ENCODE measurements at regions not wholly inside any gene's neighbourhood (a gene's known extent, or its start where the extent isn't known, plus 50 kb on each side); places are given as distances from the start of the nearest gene placed in this dataset.

DNA sequence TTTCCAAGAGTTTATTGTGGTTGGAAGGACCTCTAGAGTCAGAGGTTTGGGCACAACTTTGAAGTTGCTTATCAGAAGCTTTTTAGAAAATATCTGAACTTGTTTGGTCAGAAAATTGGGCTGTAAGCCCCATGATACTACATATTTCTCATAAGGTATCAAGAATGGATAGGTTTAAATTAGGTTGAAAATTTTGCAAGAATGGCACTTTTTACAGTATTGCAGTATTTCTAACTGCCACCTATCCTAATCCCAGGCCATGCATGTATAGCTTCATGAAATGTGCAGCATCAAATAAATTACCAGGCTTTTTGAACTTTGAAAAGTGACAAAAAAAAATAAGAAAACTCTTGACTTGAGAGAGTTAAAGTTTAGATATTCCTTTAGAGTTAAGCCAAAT is 367.2 kb downstream of the FIGN start:
- no peak for DNase-seq (ENCODE audit: low spot score)

DNA sequence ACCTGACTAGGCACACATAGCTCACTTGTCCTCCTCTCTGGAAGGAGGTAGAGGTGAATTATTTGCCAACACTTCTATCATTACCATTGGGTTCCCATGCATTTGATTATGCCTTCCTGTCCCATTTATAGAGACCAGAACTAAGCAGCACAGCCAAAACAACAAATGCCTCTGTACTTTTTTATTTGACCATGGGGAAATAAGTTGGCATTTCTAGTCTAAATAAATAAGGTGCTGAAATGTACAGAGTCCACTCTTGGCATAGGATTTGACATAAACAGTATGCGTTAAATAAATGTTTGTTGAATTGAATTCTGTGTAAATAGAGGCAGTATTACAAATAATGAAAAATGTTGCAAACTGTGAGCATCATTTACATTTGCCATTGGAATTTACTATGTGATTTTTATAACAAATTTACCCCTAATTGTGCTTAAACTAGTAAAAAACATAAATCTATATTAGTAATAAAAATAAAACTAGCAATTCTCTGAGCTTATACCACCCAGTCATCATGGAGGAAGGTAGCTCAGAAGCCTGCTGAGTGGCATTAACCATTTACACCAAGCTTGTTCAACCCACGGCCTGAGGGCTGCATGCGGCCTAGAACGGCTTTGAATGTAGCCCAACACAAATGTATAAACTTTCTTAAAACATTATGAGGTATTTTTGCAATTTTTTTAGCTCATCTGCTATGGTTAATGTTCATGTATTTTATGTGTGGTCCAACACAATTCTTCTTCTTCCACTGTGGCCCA is 367.8 kb downstream of the FIGN start:
- DNase-seq (ENCODE audit: low spot score), result no peak

DNA sequence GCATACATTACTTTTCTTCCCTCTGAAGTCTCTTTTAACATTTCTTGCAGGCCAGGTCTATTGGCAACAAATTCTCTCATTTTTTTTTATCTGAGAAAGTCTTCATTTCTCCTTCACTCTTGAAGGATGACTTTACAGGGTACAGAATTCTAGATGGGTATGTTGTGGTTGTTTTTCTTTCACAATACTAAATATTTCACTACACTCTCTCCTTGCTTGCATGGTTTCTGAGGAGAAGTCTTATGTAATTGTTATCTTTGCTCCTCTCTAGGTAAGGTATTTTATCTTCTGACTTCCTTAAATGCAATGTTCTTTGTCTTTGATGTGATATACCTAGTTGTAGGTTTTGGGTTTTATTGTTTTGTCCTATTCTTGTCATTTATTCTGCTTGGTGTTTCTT is 371.1 kb downstream of the FIGN start:
- no peak for DNase-seq (ENCODE audit: low spot score)

DNA sequence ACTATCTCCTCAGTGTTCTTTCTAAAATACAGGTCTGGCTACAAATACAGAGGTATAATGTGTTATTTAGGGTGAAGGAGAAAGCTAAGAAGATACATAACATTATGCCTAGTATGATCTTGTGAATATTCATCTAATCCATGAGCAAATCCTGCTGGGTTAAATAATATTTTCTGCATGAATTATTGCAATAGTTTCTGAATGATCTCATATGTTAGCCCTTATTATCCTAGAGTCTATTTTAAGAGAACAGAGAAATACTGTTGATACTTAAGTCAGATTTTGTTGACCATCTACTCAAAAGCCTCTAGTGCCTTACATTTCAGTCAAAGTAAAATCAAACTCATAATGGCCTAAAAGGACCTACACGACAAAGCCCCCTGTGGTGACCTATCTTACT is 382.3 kb downstream of the FIGN start:
- DNase-seq (ENCODE audit: low spot score), result no peak

DNA sequence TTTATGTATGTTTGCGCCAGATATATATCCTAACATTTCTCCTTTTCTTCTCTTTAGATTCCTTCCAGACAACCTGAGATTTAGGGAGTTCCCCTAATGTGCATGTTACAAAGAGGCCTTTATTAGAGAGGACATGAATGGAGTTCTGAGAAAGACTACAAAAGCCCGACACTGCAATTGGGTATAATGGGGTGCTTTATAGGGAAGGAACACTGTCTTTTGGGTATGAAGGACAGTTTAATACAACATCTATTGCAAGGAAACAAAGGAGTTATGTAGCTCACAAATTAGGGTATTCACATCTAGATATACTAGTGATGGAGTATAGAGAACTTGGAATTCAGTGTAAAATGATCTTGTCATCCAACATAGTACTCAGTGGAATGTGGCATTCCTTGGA is 383.8 kb downstream of the FIGN start:
- peak; percentile 48 for DNase-seq (ENCODE audit: low spot score)

DNA sequence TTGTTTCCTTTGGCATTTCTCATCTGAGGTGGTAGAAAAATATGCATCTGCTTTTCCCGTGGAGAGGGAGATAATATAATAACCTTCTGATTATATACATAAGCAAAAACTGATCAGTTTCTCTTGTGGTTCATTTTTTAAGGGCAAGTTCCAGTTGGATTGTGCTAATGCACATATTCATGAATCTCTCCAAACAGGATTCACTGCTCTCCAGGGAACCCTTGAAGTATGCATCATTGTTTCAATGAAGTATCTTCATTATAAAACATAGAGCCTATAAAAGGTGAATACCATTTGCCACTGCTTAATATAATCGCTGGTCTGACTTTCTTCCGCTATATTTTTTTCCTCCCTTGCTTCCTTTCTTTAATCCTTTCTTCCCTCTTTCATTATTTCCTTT is 384.7 kb downstream of the FIGN start:
- no peak for DNase-seq (ENCODE audit: low spot score)

DNA sequence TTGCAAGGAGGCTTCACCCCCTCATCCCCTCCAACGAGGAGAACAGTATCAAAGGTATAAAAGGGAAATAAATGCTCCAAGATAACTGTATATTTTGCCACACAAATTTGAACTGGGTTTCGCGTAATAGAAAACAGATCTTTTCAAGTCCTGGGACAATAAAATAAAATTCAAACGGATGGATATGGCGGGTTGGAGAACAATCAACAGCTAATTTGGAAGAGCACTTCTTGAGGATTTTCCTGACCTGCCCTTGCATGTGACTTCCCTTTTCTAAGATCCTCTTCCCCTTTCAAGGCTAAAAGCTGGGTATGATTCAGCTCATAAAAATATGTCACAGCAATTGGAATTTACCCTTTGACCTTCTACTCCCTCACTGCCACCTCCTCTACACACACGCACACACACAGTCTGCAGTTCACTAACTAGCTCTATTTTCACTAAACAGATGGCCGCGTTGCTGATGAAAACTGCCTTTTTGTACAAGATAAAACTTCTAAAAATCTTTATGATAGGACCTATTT is 386.9 kb downstream of the FIGN start:
- DNase-seq (ENCODE audit: low spot score), result peak; percentile 4

DNA sequence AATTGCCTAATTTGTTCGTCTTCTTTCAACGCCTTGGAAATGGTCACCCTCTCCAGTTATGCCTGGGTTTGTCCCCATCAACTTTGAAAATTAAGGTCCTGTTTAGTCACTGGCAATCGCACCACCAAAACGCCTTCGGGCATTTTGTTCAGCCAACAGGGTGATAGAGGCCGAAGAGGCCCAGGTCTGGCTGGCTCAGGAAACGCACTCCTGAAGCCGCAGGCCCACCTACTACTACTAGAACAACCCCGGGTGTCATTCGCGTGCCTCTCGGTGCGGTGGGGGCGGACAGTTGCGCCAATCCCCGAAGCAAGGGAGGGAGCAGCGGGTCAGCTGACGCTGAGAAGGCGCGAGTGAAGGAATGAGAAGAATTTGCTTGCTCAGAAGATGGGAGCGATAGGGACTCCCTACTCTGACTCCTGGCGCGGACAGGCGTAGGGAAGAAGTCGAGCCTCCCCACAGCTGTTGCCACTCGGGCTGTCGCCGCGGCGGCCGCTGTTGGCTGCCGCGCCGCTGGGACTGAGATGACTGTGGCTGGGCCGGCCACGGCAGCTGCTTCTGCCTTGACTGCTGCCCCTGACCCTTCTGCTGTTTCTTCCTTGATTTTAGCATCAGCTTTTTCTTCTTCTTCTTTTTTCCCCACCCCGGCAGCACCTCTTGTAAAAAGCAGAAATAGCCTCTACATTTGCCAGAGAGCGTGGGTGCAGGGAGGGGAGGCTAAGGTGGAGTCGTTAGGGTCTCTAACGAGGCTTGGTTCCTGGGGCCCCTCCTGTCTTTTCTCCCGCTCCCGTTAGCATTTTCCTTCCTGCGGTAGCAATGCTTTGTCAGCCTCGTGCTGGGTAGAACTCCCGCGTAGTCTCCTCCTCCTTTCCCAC is 387.6 kb downstream of the FIGN start:
- peak; percentile 33 for DNase-seq (ENCODE audit: low spot score)

DNA sequence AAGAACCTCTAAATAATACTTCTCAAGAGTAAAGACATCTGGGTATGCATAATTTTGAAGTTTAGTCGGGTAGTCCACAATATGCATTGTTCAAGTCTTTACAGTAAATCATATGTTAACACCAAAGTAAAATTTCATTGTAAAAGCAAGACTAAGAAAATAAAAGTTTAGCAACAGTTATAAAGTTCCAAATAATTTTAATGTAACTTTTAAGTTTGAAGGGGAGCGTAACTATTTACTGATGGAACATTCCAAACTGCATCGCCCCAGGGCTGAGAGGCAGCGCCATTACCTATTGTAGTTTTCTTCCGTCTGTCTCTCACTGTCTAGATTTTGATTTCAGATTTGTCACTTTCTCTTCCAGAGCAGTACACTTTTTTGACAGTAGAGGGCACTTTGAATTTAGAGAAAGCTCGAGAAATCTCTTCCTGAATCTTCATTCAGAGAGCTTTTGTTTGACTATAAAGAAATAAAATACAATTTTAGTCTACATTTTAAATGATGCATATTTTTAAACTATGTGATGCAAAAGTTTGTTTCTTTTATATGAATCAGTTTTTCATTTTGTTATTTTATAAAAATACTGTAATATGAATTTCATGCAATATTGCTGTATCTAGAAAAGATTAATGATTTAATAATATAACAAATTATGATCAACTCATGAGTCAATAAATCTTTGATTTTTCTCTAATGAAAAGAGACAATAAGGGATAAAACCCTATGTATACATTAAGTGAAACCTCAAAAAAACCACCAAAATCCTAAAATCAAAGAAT is 389.8 kb downstream of the FIGN start:
- peak; percentile 84 for DNase-seq (ENCODE audit: low spot score)

DNA sequence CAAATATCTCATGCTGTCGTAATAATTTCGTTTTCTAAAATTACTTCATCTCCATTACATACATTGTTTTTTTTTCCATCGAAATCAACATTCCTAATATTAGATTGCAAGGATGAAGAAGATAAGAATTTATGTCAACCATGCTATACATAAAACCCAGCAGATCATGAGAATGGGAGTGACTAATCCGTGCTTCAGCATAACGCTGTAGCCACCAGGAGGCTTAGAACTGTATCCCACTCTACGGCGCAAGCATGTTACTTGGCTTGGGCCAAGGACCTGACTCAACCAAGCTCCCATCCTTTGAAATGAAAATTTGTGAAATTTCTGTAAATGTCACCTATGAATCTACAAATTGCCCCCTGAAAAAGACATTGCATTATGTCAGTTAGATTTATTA is 392.5 kb downstream of the FIGN start:
- no peak for DNase-seq (ENCODE audit: low spot score)

DNA sequence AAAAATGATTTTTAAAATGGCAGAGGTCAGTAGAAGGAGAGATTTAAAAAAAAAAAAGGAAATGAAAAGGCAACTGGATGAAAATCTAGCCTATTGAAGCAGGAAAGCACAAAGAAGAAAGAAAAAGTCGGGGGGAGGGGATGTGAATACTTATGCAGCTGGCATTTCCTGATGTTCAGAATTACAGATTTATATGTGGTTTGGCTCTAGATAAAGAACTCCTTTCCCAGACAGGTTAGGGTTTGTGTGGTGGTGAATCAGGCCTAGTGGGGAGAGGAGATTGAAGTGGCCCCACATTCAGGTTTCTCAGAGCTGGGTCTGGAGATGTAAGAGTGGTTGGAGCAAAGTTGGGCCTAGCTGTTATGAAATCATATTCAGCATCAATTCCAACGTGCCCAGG is 394.4 kb downstream of the FIGN start:
- DNase-seq (ENCODE audit: low spot score), result no peak

DNA sequence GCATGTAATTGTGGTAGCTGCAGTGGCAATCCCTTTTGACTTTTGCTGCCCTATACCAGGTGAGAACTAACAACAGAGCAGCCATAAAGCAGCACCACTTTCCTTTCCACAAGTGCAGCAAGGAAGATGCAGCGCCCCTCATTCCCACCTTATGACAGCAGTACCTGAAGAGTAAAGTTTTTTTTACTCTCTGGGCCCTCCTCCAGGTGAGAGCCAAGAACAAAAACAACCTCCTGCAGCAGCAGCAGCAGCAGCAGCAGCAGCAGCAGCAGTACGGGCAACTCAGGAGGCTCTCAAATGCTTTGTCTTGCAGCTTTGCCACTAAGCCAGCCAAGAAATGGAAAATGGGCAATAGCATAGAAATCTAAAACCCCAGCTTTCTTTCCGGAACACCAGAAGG is 397.5 kb downstream of the FIGN start:
- no peak for DNase-seq (ENCODE audit: low spot score)

DNA sequence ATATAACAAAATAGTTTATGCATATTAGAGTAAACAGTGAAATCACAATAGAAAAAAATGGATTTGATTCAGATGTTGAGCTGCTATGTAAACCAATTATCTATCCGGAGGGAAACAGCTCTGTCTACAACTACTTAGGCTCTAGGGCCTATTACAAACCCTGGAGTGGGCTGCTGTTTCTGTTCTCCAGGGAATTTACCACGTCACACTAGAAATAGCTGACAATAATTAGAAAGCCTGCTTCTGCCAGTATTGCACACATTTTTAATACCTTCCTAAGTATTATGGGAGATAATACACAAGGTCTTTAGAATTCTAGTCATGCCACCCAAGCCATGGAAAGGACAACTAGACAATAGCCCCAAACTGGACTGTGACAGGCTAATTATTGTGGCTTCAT is 411.1 kb downstream of the FIGN start:
- DNase-seq (ENCODE audit: low spot score), result no peak

DNA sequence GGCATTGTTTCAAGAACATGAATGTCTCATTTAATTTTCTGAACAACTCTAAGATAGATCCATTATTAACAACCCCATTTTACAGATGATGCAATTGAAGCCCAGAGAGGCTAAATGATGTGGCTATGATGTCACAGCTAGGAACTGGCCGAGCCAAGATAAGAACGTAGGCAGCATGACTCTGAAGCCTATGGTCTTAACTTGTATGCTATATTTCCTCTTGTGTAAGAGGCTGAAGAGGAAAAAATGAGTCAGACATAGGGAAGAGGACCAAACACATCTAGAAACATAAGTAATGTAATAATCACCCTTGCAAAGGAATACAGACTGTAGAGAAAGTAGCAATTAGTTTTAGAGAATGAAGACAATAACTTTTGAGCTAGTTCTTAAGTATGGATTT is 416.8 kb downstream of the FIGN start:
- no peak for DNase-seq (ENCODE audit: low spot score)

DNA sequence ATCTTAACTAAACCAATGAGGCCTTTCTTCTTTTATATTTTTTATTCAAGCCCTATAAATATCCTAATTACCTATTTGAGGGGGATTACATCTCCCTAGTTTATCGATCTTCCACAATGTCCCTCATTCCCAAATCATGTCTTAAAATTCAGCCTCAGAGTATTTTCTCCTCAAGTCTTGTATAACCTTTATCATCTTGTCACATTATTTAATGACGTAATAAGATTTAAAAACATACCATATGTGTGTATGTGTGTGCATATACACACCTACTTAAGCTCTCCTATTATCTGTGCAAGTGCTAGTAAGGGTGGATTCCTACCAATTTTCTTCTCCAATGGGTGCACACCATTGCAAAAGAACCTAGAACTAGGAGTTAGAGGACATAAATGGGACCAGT is 421.1 kb downstream of the FIGN start:
- DNase-seq (ENCODE audit: low spot score), result no peak

DNA sequence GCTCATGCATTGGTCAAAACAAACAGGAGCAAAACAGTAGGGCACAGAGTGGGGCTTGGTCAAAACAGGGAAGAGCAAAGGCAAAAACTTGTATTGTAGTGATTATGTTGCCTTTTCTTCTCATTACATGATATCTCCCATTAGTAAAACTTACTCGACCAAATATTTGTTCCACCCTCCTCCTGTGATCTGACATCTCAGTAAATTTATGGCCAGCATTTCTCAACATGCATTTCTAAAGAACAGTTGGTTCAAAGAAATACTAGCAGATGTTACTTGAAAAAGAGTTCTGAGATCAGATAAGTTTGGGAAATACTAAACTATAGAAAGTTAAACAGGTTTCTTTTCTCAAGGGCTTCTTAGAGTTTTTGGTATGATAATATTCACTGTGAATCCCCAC is 423.1 kb downstream of the FIGN start:
- no peak for DNase-seq (ENCODE audit: low spot score)

DNA sequence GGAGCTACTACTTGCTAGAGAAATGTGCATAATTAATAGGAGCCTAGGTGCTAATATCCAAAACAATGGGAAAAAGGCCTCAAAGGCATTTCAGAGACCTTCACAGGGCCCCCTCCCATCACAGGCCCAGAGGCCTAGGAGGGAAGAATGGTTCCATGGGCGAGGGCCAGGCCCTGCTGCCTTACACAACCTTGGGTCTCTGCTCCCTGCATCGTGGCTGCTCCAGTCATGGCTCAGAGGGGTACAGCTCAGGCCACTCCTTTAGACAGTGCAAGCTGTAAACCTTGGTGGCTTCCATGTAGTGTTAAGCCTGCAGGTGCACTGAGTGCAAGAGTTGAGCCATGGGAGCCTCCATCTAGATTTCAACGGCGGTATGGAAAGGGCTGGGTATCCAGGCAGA is 429.2 kb downstream of the FIGN start:
- no peak for DNase-seq (ENCODE audit: low spot score)

DNA sequence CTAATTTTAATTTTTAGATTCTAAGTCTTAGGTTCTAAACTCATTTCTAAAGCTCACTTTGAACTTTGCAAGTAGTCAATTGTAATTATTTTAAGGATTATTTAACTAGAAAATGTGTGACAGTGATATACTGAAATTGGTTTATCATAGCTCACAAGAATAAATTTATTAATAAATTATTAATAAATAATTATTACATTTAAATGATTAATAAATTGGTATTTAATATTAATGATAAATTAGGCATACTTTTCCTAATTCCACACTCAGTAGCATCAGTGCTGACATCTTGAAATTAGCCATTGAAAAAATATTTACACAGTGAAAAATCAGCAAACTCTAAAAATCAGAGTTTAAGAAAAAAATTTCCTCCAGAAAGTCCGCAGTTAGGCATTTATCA is 433.7 kb downstream of the FIGN start:
- no peak for DNase-seq (ENCODE audit: low spot score)

DNA sequence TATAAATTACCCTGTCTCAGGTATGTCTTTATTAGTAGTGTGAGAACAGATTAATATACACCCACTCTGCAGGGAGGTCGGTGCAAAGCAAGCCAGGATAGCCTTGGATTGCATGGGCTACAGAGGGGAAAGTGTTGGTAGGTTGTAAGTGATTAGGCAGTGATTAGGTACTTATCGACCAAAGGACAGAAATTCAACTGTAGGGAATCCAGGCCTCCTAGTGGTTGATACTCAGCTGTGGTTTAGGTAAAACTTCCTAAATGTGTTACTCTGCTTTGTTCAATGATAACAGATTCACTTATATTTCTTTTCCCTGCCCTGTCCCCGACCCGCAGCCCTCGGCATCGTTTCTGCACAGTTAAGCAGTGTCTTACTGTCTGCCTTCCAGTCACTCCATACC is 444.0 kb downstream of the FIGN start:
- no peak for DNase-seq (ENCODE audit: low spot score)

DNA sequence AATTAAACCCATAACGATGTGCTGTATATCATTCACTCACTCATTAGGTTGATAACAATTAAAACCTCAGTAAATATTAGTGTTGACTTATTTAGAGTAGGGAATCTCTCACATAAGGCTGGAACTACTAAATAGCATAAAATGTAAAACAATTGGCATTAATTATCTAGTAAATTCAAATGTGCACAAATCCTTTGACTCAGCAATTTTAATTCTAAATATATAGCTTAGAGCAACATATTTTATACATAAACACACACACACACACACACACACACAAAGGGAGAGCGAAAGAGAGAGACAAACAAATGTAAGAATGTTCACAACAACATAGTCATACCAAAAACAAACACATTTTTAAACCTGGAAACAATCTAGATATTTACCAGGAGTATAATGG is 443.1 kb upstream of the KCNH7 start:
- DNase-seq (ENCODE audit: low spot score), result no peak

DNA sequence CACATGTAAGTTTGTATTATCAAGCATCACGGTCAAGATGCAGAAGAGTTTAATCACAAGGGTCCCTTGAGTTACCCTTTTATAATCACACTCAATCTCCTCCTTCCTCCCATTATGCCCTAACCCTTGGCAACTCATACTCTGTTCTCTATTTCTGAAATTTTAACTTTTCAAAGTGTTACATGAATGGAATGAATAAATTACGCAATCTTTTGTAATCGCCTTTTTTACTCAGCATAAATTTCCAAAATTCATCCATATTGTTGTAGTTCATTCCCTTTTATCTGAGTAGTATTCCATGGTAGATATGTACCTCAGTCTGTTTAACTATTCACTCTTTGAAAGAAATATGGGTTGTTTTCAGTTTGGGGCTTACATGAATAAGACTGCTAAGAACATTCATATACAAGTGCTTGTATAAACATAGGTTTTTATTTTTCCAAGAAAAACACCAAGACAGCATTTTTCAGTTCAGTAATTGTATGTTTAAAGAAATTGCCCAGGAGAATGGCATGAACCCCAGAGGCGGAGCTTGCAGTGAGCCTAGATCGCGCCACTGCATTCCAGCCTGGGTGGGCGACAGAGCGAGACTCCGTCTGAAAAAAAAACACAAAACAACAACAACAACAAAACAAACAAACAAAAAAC is 430.9 kb upstream of the KCNH7 start:
- no peak for DNase-seq (ENCODE audit: low spot score)

DNA sequence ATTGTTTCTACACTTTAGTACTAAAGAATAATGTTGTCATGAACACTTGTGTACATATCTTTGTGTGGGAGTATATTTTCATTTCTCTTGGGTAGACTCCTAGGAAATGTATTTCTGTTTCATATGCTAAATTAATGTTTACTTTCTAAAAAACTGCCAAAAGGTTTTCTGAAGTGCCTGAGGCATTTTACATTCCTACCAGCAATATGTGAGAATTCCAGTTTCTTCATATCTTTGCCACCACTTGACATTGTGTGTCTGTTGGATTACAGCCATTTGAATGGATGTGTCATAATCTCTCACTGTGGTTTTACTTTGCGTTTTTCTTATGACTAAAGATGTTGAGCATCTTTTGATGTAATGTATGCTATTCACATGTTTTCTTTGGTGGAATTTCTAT is 428.2 kb upstream of the KCNH7 start:
- DNase-seq (ENCODE audit: low spot score), result no peak

Measured in pons (tissue), 1 donor.